Prostate gland (tissue), 2 donors: ENCODE measurements at regions not wholly inside any gene's neighbourhood (a gene's known extent, or its start where the extent isn't known, plus 50 kb on each side); places are given as distances from the start of the nearest gene placed in this dataset.

Source experiments
- DNase-seq: peaks from one replicate; pipeline ENCODE4 v3.0.0-alpha.2; 2019; ENCODE audit warnings: low spot score
- H3K27ac ChIP-seq, 2 donors: fragments of 200-600 bp; sonication (generic); 2 replicates each; pipeline ENCODE4 v1.5.1; 2017 to 2019
- H3K27me3 ChIP-seq: fragments of 200-600 bp; sonication (generic); replicated peaks from 2 replicates; pipeline ENCODE4 v1.5.1; 2019; ENCODE audit not compliant: insufficient read depth
- H3K36me3 ChIP-seq, 2 donors: fragments of 200-600 bp; sonication (generic); 1 replicate in 1 of 2; 2 replicates in 1 of 2; pipeline versions ENCODE4 v1.5.1 to v1.8.1; 2017 to 2019
- H3K4me1 ChIP-seq: fragments of 200-600 bp; sonication (generic); replicated peaks from 2 replicates; pipeline ENCODE4 v1.5.1; 2019
- H3K4me3 ChIP-seq, 2 donors: fragments of 200-600 bp; sonication (generic); 2 replicates each; pipeline ENCODE4 v1.5.1; 2017 to 2019
- H3K9me3 ChIP-seq: fragments of 200-600 bp; sonication (generic); 2 replicates; pipeline ENCODE4 v1.5.1; 2017
- POLR2A ChIP-seq: fragments of 450-650 bp; IDR thresholded peaks from one replicate; pipeline ENCODE4 v1.6.1; 2016; ENCODE audit warnings: antibody characterized with exemption, mild to moderate bottlenecking
- POLR2AphosphoS5 ChIP-seq: sonication (generic); formaldehyde crosslinking; IDR thresholded peaks from one replicate; pipeline ENCODE4 v1.6.1; 2017; ENCODE audit warnings: antibody characterized with exemption
- WGBS: methylation state at CpG from one replicate; pipeline ENCODE4 v1.1.5; 2018; 5-methylcytosine and 5-hydroxymethylcytosine counted together
- intact Hi-C: fragments of 100-400 bp; cut with DNase I; formaldehyde crosslinking; loops from one replicate; pipeline ENCODE4 v1.14.2; 2022
- TF ChIP-seq, protein P1 (sequence below), 4 experiments: fragments of 200-600 bp in 2 of 4; fragments of 450-650 bp in 2 of 4; sonication (generic) in 2 of 4; IDR thresholded peaks; 1 replicate in 3 of 4; 2 replicates in 1 of 4; pipeline ENCODE4 v1.5.1; 2016 to 2019; ENCODE audit warnings: antibody characterized with exemption in 4 of 4, mild to moderate bottlenecking in 2 of 4, moderate library complexity in 2 of 4

DNA sequence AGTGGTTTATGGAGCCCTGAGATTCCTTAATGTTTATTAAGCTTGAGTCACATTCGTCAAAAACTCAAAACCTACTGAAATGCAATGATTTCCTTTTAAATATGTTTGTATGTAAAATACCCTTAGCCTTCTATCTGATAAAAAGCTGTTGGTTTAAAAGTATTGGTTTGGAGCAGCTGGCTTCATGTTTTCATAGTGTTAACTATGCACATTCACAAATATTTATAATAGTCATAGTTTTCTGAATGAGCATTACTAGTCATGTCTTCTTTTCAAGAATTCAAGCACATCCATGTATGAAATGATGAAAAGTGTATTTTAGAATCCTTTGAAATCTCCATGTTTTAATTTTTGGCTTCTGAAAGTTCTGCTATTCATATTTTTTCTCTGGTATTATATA, 558.6 kb downstream of the UTRN start:
- no peak overlapping the region for H3K27ac ChIP-seq
- no peaks in the 10 kb centered on the region for H3K4me1 ChIP-seq
- no peaks in the 10 kb centered on the region for H3K9me3 ChIP-seq
- DNase-seq: no peak
- intact Hi-C loops: no loop called here
- H3K4me3 ChIP-seq: no peak overlapping the region
- no peak for TF ChIP-seq POLR2AphosphoS5
- TF ChIP-seq POLR2A: no peak
- TF ChIP-seq, protein P1, sequence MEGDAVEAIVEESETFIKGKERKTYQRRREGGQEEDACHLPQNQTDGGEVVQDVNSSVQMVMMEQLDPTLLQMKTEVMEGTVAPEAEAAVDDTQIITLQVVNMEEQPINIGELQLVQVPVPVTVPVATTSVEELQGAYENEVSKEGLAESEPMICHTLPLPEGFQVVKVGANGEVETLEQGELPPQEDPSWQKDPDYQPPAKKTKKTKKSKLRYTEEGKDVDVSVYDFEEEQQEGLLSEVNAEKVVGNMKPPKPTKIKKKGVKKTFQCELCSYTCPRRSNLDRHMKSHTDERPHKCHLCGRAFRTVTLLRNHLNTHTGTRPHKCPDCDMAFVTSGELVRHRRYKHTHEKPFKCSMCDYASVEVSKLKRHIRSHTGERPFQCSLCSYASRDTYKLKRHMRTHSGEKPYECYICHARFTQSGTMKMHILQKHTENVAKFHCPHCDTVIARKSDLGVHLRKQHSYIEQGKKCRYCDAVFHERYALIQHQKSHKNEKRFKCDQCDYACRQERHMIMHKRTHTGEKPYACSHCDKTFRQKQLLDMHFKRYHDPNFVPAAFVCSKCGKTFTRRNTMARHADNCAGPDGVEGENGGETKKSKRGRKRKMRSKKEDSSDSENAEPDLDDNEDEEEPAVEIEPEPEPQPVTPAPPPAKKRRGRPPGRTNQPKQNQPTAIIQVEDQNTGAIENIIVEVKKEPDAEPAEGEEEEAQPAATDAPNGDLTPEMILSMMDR (IDR thresholded peaks at IDR 0.05): no peak
- WGBS: 82% methylated on average over 1 of the region's 1 CpG
- no peaks in the 10 kb centered on the region for H3K36me3 ChIP-seq
- no peaks in the 10 kb centered on the region for H3K27me3 ChIP-seq

DNA sequence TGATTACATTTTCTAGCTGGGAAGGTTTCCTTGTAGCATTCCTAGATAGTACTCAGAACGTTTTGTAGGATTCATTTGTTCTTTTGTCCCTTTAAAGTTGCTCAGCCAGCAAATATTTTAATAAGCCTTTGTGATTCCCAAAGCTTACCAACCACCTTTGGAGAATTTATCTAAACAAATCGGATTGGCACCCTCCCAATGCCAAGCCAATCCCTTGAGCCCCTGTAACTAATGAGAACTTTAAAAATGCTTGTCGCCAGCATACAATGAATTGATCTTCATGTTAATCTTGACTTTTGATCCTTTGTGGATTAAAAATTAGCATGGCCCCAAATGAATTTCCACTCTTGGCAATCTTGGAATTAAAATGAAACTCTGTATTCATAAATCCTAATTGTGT, 559.5 kb downstream of the UTRN start:
- TF ChIP-seq, protein P1 (IDR thresholded peaks at IDR 0.05): no peak
- TF ChIP-seq POLR2A: no peak
- TF ChIP-seq POLR2AphosphoS5: no peak
- Histone ChIP-seq H3K27me3 (no peaks in the 10 kb centered on the region), H3K4me3 (no peak overlapping the region), H3K36me3 (no peaks in the 10 kb centered on the region), H3K27ac (no peak overlapping the region), H3K9me3 (no peaks in the 10 kb centered on the region), H3K4me1 (no peaks in the 10 kb centered on the region)
- WGBS: 78% methylated on average over 3 of the region's 3 CpGs
- intact Hi-C loops: no loop called here
- no peak for DNase-seq

DNA sequence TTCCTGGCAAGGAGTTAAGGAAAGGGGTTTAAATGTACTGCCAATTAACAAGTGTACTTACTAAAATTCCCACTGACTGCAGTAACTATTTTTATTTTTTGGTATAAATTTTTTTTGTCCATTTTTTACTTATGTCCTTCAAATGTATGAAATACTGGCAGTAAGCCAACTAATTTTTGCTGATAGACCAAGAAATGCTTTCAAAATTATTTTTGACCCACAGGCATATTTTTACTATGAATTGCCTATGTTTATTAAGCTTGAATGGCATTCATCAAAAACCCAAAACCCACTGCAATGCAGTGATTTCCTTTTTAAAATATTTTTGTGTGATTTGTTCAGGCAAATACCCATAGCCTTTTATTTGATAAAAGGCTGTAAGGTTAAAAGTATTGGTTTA, 560.1 kb downstream of the UTRN start:
- TF ChIP-seq, protein P1 (IDR thresholded peaks at IDR 0.05): no peak
- TF ChIP-seq POLR2A: no peak
- TF ChIP-seq POLR2AphosphoS5: no peak
- no peak overlapping the region for H3K4me3 ChIP-seq
- H3K9me3 ChIP-seq: no peaks in the 10 kb centered on the region
- no peaks in the 10 kb centered on the region for H3K36me3 ChIP-seq
- H3K4me1 ChIP-seq: no peaks in the 10 kb centered on the region
- no peak overlapping the region for H3K27ac ChIP-seq
- DNase-seq: no peak
- H3K27me3 ChIP-seq: no peaks in the 10 kb centered on the region
- intact Hi-C loops: no loop called here

DNA sequence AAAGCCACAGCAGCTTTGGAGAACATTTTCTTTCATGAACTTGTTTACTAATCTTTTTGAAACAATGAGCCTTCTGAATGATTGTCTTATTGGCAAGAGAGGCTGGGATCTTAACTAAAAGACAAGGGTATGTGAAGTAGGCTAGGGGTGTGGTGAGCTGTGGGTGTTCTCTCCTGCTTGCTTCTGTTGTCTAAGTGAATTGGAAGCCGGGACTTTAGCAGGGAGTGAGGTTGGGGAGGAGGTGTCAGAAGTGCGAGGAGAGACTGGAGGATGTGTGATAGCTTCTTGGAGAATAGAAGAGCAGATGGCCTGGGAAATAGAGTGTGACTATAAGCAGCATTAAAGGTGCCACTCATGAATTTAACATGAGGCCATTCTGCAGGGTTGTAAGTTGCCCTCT, 562.8 kb downstream of the UTRN start:
- Histone ChIP-seq H3K9me3 (no peaks in the 10 kb centered on the region), H3K36me3 (peaks cover 0 to 8% of the 10 kb centered on the region in 2 donors), H3K27ac (no peak overlapping the region), H3K4me1 (no peaks in the 10 kb centered on the region), H3K4me3 (no peak overlapping the region), H3K27me3 (no peaks in the 10 kb centered on the region)
- DNase-seq: no peak
- TF ChIP-seq, protein P1 (IDR thresholded peaks at IDR 0.05): no peak
- TF ChIP-seq POLR2A (no peak), POLR2AphosphoS5 (no peak)
- WGBS: 77% methylated on average over 2 of the region's 2 CpGs
- intact Hi-C loops: no loop called here

DNA sequence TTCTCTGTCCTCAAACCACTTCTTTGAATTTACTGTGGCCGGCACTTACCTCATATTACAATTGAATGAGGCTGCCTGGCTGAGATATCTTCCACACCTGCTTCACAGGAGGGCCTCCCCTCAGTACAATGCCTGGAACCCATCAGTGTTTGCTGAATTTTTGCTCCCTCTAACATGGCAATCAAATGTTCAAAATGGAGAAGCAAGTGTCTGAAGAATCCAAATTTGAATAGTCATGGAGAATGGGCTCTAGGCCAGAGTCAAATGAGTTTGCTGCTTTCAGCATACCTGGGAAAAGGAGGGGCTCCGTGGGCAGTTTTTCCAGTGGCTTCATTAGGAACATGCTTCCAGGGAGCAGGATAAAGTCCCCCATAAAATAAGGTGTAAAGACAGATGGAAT, 564.8 kb downstream of the UTRN start:
- DNase-seq: no peak
- H3K36me3 ChIP-seq: peaks cover 0 to 8% of the 10 kb centered on the region in 2 donors

More for the DNA sequence above, 564.8 kb downstream of the UTRN start:
- no peaks in the 10 kb centered on the region for H3K4me1 ChIP-seq
- no peaks in the 10 kb centered on the region for H3K9me3 ChIP-seq
- H3K27ac ChIP-seq: no peak overlapping the region
- 96% methylated on average over 2 of the region's 2 CpGs for WGBS
- intact Hi-C loops: no loop called here
- H3K27me3 ChIP-seq: no peaks in the 10 kb centered on the region
- H3K4me3 ChIP-seq: no peak overlapping the region
- TF ChIP-seq, protein P1 (IDR thresholded peaks at IDR 0.05): no peak
- no peak for TF ChIP-seq POLR2AphosphoS5
- no peak for TF ChIP-seq POLR2A
